ENCODE measurements at regions not wholly inside any gene's neighbourhood (a gene's known extent, or its start where the extent isn't known, plus 50 kb on each side); places are given as distances from the start of the nearest gene placed in this dataset.
"Not testable (repeated sequence)": the region's sequence is repeated elsewhere in the genome, so short reads cannot be mapped to it uniquely, and the experiment has no call there.

- no peak for DNase-seq (ENCODE audit: low read depth in 3 of 3)
Measured at GRCh38 chr2:194802589-194802988, 854.4 kb upstream of the SLC39A10 start.

GRCh38 chr2:194787071-194787470 is 870.0 kb upstream of the SLC39A10 start:
- not testable (repeated sequence) for DNase-seq (ENCODE audit: low read depth in 3 of 3)

GRCh38 chr2:194771394-194771793 is 885.6 kb upstream of the SLC39A10 start:
- not testable (repeated sequence) for DNase-seq (ENCODE audit: low read depth in 3 of 3)

- no peak for DNase-seq (ENCODE audit: low read depth in 3 of 3)
Measured at GRCh38 chr2:194769030-194769429, 888.0 kb upstream of the SLC39A10 start.

- no peak for DNase-seq (ENCODE audit: low read depth in 3 of 3)
Measured at GRCh38 chr2:194765723-194766122, 891.3 kb upstream of the SLC39A10 start.

- DNase-seq (ENCODE audit: low read depth in 3 of 3): no peak
Measured at GRCh38 chr2:194750926-194751325, 906.1 kb upstream of the SLC39A10 start.

- DNase-seq (ENCODE audit: low read depth in 3 of 3): no peak
Measured at GRCh38 chr2:194745557-194746146, 911.4 kb upstream of the SLC39A10 start.

- DNase-seq (ENCODE audit: low read depth in 3 of 3): no peak
Measured at GRCh38 chr2:194742706-194743105, 914.3 kb upstream of the SLC39A10 start.

- DNase-seq (ENCODE audit: low read depth in 3 of 3): no peak
Measured at GRCh38 chr2:194739217-194739616, 917.8 kb upstream of the SLC39A10 start.

GRCh38 chr2:194735837-194736542 is 921.0 kb upstream of the SLC39A10 start:
- DNase-seq (ENCODE audit: low read depth in 3 of 3): no peak

GRCh38 chr2:194730266-194730665 is 926.8 kb upstream of the SLC39A10 start:
- DNase-seq (ENCODE audit: low read depth in 3 of 3): no peak

- DNase-seq (ENCODE audit: low read depth in 3 of 3): no peak
Measured at GRCh38 chr2:194725169-194725568, 931.9 kb upstream of the SLC39A10 start.

- DNase-seq (ENCODE audit: low read depth in 3 of 3): no peak
Measured at GRCh38 chr2:194723446-194723845, 933.6 kb upstream of the SLC39A10 start.

GRCh38 chr2:194721227-194721626 is 935.8 kb upstream of the SLC39A10 start:
- DNase-seq (ENCODE audit: low read depth in 3 of 3): no peak

GRCh38 chr2:194720462-194720861 is 936.6 kb upstream of the SLC39A10 start:
- DNase-seq (ENCODE audit: low read depth in 3 of 3): no peak

- no peak for DNase-seq (ENCODE audit: low read depth in 3 of 3)
Measured at GRCh38 chr2:194718881-194719280, 938.1 kb upstream of the SLC39A10 start.

GRCh38 chr2:194714541-194714940 is 942.5 kb upstream of the SLC39A10 start:
- no peak for DNase-seq (ENCODE audit: low read depth in 3 of 3)

GRCh38 chr2:194709840-194710239 is 947.2 kb upstream of the SLC39A10 start:
- DNase-seq (ENCODE audit: low read depth in 3 of 3): no peak

- DNase-seq (ENCODE audit: low read depth in 3 of 3): no peak
Measured at GRCh38 chr2:194706179-194706578, 950.8 kb upstream of the SLC39A10 start.

- no peak for DNase-seq (ENCODE audit: low read depth in 3 of 3)
Measured at GRCh38 chr2:194705398-194705797, 951.6 kb upstream of the SLC39A10 start.

GRCh38 chr2:194700726-194701125 is 956.3 kb upstream of the SLC39A10 start:
- no peak for DNase-seq (ENCODE audit: low read depth in 3 of 3)

- DNase-seq (ENCODE audit: low read depth in 3 of 3): no peak
Measured at GRCh38 chr2:194700116-194700515, 956.9 kb upstream of the SLC39A10 start.

GRCh38 chr2:194698012-194698411 is 959.0 kb upstream of the SLC39A10 start:
- DNase-seq (ENCODE audit: low read depth in 3 of 3): no peak

GRCh38 chr2:194697439-194697838 is 959.6 kb upstream of the SLC39A10 start:
- DNase-seq (ENCODE audit: low read depth in 3 of 3): no peak

Measured in stimulated activated CD4-positive, alpha-beta T cell treated with anti-CD3 and anti-CD28 coated beads, TNF-alpha, amount 100 ng/mL, for 24 hours (primary cell).